ENCODE measurements at regions not wholly inside any gene's neighbourhood (a gene's known extent, or its start where the extent isn't known, plus 50 kb on each side); places are given as distances from the start of the nearest gene placed in this dataset.

- no peaks in the 10 kb centered on the region for H3K9me3 ChIP-seq (ENCODE audit: control insufficient read depth in 2 of 2, insufficient read depth in 1 of 2, low read depth in 1 of 2, low read length in 1 of 2)
- WGBS, 3 donors: 69 to 94% (median 82%) methylated on average over 2 of the region's 2 CpGs
- no peak overlapping the region for H3K4me3 ChIP-seq (ENCODE audit: low read depth in 1 of 3, low read length in 3 of 3)
- no peaks in the 10 kb centered on the region for H3K36me3 ChIP-seq (ENCODE audit: control insufficient read depth in 3 of 3, insufficient read depth in 2 of 3, low read depth in 1 of 3, low read length in 3 of 3)
- no peak for FAIRE-seq
- no peak for DNase-seq
- H3K4me1 ChIP-seq (ENCODE audit: control insufficient read depth in 3 of 3, insufficient read depth in 2 of 3, low read depth in 1 of 3, low read length in 2 of 3): no peaks in the 10 kb centered on the region
- H3K27ac ChIP-seq (ENCODE audit: low read depth in 1 of 3, low read length in 2 of 3): no peak overlapping the region
- H3K27me3 ChIP-seq (ENCODE audit: control insufficient read depth in 3 of 3, insufficient read depth in 3 of 3, low read length in 3 of 3): no peaks in the 10 kb centered on the region
These were observed 210.1 kb upstream of the FAT4 start for GRCh38 chr4:125104616-125105015.

GRCh38 chr4:125101719-125102118 lies 213.0 kb upstream of the FAT4 start:
- no peaks in the 10 kb centered on the region for H3K27me3 ChIP-seq (ENCODE audit: control insufficient read depth in 3 of 3, insufficient read depth in 3 of 3, low read length in 3 of 3)
- no peak overlapping the region for H3K4me3 ChIP-seq (ENCODE audit: low read depth in 1 of 3, low read length in 3 of 3)
- no peaks in the 10 kb centered on the region for H3K9me3 ChIP-seq (ENCODE audit: control insufficient read depth in 2 of 2, insufficient read depth in 1 of 2, low read depth in 1 of 2, low read length in 1 of 2)
- no peaks in the 10 kb centered on the region for H3K4me1 ChIP-seq (ENCODE audit: control insufficient read depth in 3 of 3, insufficient read depth in 2 of 3, low read depth in 1 of 3, low read length in 2 of 3)
- DNase-seq (no peak), FAIRE-seq (no peak)
- H3K36me3 ChIP-seq (ENCODE audit: control insufficient read depth in 3 of 3, insufficient read depth in 2 of 3, low read depth in 1 of 3, low read length in 3 of 3): no peaks in the 10 kb centered on the region
- H3K27ac ChIP-seq (ENCODE audit: low read depth in 1 of 3, low read length in 2 of 3): no peak overlapping the region
- WGBS, 3 donors: 74 to 81% (median 80%) methylated on average over 3 of the region's 3 CpGs

GRCh38 chr4:125097729-125098128 lies 217.0 kb upstream of the FAT4 start:
- FAIRE-seq: no peak
- no peak for DNase-seq
- no peaks in the 10 kb centered on the region for H3K36me3 ChIP-seq (ENCODE audit: control insufficient read depth in 3 of 3, insufficient read depth in 2 of 3, low read depth in 1 of 3, low read length in 3 of 3)
- H3K27ac ChIP-seq (ENCODE audit: low read depth in 1 of 3, low read length in 2 of 3): no peak overlapping the region
- H3K9me3 ChIP-seq (ENCODE audit: control insufficient read depth in 2 of 2, insufficient read depth in 1 of 2, low read depth in 1 of 2, low read length in 1 of 2): no peaks in the 10 kb centered on the region
- H3K4me3 ChIP-seq (ENCODE audit: low read depth in 1 of 3, low read length in 3 of 3): no peak overlapping the region
- H3K4me1 ChIP-seq (ENCODE audit: control insufficient read depth in 3 of 3, insufficient read depth in 2 of 3, low read depth in 1 of 3, low read length in 2 of 3): no peaks in the 10 kb centered on the region
- H3K27me3 ChIP-seq (ENCODE audit: control insufficient read depth in 3 of 3, insufficient read depth in 3 of 3, low read length in 3 of 3): no peaks in the 10 kb centered on the region
- 62 to 69% (median 62%) methylated on average over 2 of the region's 2 CpGs for WGBS, 3 donors

GRCh38 chr4:125096662-125097061 lies 218.1 kb upstream of the FAT4 start:
- no peak for FAIRE-seq
- H3K4me1 ChIP-seq (ENCODE audit: control insufficient read depth in 3 of 3, insufficient read depth in 2 of 3, low read depth in 1 of 3, low read length in 2 of 3): no peaks in the 10 kb centered on the region

GRCh38 chr4:125091541-125091940 lies 223.2 kb upstream of the FAT4 start:
- no peaks in the 10 kb centered on the region for H3K9me3 ChIP-seq (ENCODE audit: control insufficient read depth in 2 of 2, insufficient read depth in 1 of 2, low read depth in 1 of 2, low read length in 1 of 2)
- H3K4me3 ChIP-seq (ENCODE audit: low read depth in 1 of 3, low read length in 3 of 3): no peak overlapping the region
- no peaks in the 10 kb centered on the region for H3K36me3 ChIP-seq (ENCODE audit: control insufficient read depth in 3 of 3, insufficient read depth in 2 of 3, low read depth in 1 of 3, low read length in 3 of 3)
- no peak for DNase-seq
- no peaks in the 10 kb centered on the region for H3K27me3 ChIP-seq (ENCODE audit: control insufficient read depth in 3 of 3, insufficient read depth in 3 of 3, low read length in 3 of 3)
- WGBS, 3 donors: 61 to 80% (median 64%) methylated on average over 4 of the region's 4 CpGs
- H3K4me1 ChIP-seq (ENCODE audit: control insufficient read depth in 3 of 3, insufficient read depth in 2 of 3, low read depth in 1 of 3, low read length in 2 of 3): no peaks in the 10 kb centered on the region
- FAIRE-seq: no peak
- H3K27ac ChIP-seq (ENCODE audit: low read depth in 1 of 3, low read length in 2 of 3): no peak overlapping the region

More at GRCh38 chr4:125096662-125097061, 218.1 kb upstream of the FAT4 start:
- Histone ChIP-seq H3K4me3 (ENCODE audit: low read depth in 1 of 3, low read length in 3 of 3) (no peak overlapping the region), H3K27ac (ENCODE audit: low read depth in 1 of 3, low read length in 2 of 3) (no peak overlapping the region), H3K27me3 (ENCODE audit: control insufficient read depth in 3 of 3, insufficient read depth in 3 of 3, low read length in 3 of 3) (no peaks in the 10 kb centered on the region), H3K9me3 (ENCODE audit: control insufficient read depth in 2 of 2, insufficient read depth in 1 of 2, low read depth in 1 of 2, low read length in 1 of 2) (no peaks in the 10 kb centered on the region), H3K36me3 (ENCODE audit: control insufficient read depth in 3 of 3, insufficient read depth in 2 of 3, low read depth in 1 of 3, low read length in 3 of 3) (no peaks in the 10 kb centered on the region)
- WGBS, 3 donors: 37 to 74% (median 64%) methylated on average over 3 of the region's 3 CpGs
- DNase-seq: no peak

GRCh38 chr4:125091101-125091500 lies 223.7 kb upstream of the FAT4 start:
- H3K36me3 ChIP-seq (ENCODE audit: control insufficient read depth in 3 of 3, insufficient read depth in 2 of 3, low read depth in 1 of 3, low read length in 3 of 3): no peaks in the 10 kb centered on the region
- H3K4me3 ChIP-seq (ENCODE audit: low read depth in 1 of 3, low read length in 3 of 3): no peak overlapping the region
- H3K27me3 ChIP-seq (ENCODE audit: control insufficient read depth in 3 of 3, insufficient read depth in 3 of 3, low read length in 3 of 3): no peaks in the 10 kb centered on the region
- no peak for DNase-seq
- H3K4me1 ChIP-seq (ENCODE audit: control insufficient read depth in 3 of 3, insufficient read depth in 2 of 3, low read depth in 1 of 3, low read length in 2 of 3): no peaks in the 10 kb centered on the region
- H3K9me3 ChIP-seq (ENCODE audit: control insufficient read depth in 2 of 2, insufficient read depth in 1 of 2, low read depth in 1 of 2, low read length in 1 of 2): no peaks in the 10 kb centered on the region
- H3K27ac ChIP-seq (ENCODE audit: low read depth in 1 of 3, low read length in 2 of 3): no peak overlapping the region
- FAIRE-seq: no peak
- WGBS, 3 donors: 77 to 100% (median 95%) methylated on average over 1 of the region's 1 CpG

GRCh38 chr4:125084608-125085007 lies 230.1 kb upstream of the FAT4 start:
- no peak for FAIRE-seq
- Histone ChIP-seq H3K4me3 (ENCODE audit: low read depth in 1 of 3, low read length in 3 of 3) (no peak overlapping the region), H3K4me1 (ENCODE audit: control insufficient read depth in 3 of 3, insufficient read depth in 2 of 3, low read depth in 1 of 3, low read length in 2 of 3) (no peaks in the 10 kb centered on the region), H3K27ac (ENCODE audit: low read depth in 1 of 3, low read length in 2 of 3) (no peak overlapping the region), H3K36me3 (ENCODE audit: control insufficient read depth in 3 of 3, insufficient read depth in 2 of 3, low read depth in 1 of 3, low read length in 3 of 3) (no peaks in the 10 kb centered on the region), H3K27me3 (ENCODE audit: control insufficient read depth in 3 of 3, insufficient read depth in 3 of 3, low read length in 3 of 3) (no peaks in the 10 kb centered on the region), H3K9me3 (ENCODE audit: control insufficient read depth in 2 of 2, insufficient read depth in 1 of 2, low read depth in 1 of 2, low read length in 1 of 2) (no peaks in the 10 kb centered on the region)
- 56 to 77% (median 68%) methylated on average over 1 of the region's 1 CpG for WGBS, 3 donors
- DNase-seq: no peak

- no peak overlapping the region for H3K4me3 ChIP-seq (ENCODE audit: low read depth in 1 of 3, low read length in 3 of 3)
- 79 to 89% (median 86%) methylated on average over 4 of the region's 4 CpGs for WGBS, 3 donors
- no peaks in the 10 kb centered on the region for H3K4me1 ChIP-seq (ENCODE audit: control insufficient read depth in 3 of 3, insufficient read depth in 2 of 3, low read depth in 1 of 3, low read length in 2 of 3)
- no peaks in the 10 kb centered on the region for H3K36me3 ChIP-seq (ENCODE audit: control insufficient read depth in 3 of 3, insufficient read depth in 2 of 3, low read depth in 1 of 3, low read length in 3 of 3)
- DNase-seq: no peak
- H3K9me3 ChIP-seq (ENCODE audit: control insufficient read depth in 2 of 2, insufficient read depth in 1 of 2, low read depth in 1 of 2, low read length in 1 of 2): no peaks in the 10 kb centered on the region
- no peaks in the 10 kb centered on the region for H3K27me3 ChIP-seq (ENCODE audit: control insufficient read depth in 3 of 3, insufficient read depth in 3 of 3, low read length in 3 of 3)
- FAIRE-seq: no peak
- no peak overlapping the region for H3K27ac ChIP-seq (ENCODE audit: low read depth in 1 of 3, low read length in 2 of 3)
These were observed 231.9 kb upstream of the FAT4 start for GRCh38 chr4:125082729-125083417.

- Histone ChIP-seq H3K36me3 (ENCODE audit: control insufficient read depth in 3 of 3, insufficient read depth in 2 of 3, low read depth in 1 of 3, low read length in 3 of 3) (no peaks in the 10 kb centered on the region), H3K9me3 (ENCODE audit: control insufficient read depth in 2 of 2, insufficient read depth in 1 of 2, low read depth in 1 of 2, low read length in 1 of 2) (no peaks in the 10 kb centered on the region), H3K4me3 (ENCODE audit: low read depth in 1 of 3, low read length in 3 of 3) (no peak overlapping the region), H3K4me1 (ENCODE audit: control insufficient read depth in 3 of 3, insufficient read depth in 2 of 3, low read depth in 1 of 3, low read length in 2 of 3) (no peaks in the 10 kb centered on the region), H3K27ac (ENCODE audit: low read depth in 1 of 3, low read length in 2 of 3) (no peak overlapping the region), H3K27me3 (ENCODE audit: control insufficient read depth in 3 of 3, insufficient read depth in 3 of 3, low read length in 3 of 3) (no peaks in the 10 kb centered on the region)
- no peak for FAIRE-seq
- no peak for DNase-seq
These were observed 242.5 kb upstream of the FAT4 start for GRCh38 chr4:125072269-125072668.

All from small intestine (tissue), 7 donors.